Fibroblast of the aortic adventitia (primary cell): ENCODE measurements at regions not wholly inside any gene's neighbourhood (a gene's known extent, or its start where the extent isn't known, plus 50 kb on each side); places are given as distances from the start of the nearest gene placed in this dataset.
A peak's percentile ranks its signal among the peaks of the same experiment; 100 is the strongest.
"Not testable (repeated sequence)": the region's sequence is repeated elsewhere in the genome, so short reads cannot be mapped to it uniquely, and the experiment has no call there.

Source experiments
- DNase-seq: peaks from one replicate; pipeline ENCODE4 v3.0.0-alpha.2; 2010; ENCODE audit warnings: low read depth
- H3K4me3 ChIP-seq: 2 replicates; pipeline ENCODE4 v1.5.1; 2011; ENCODE audit warnings: low read depth, mild to moderate bottlenecking, control low read depth, low read length, moderate library complexity
- CTCF ChIP-seq: IDR thresholded peaks from 2 replicates; pipeline ENCODE4 v1.5.1; 2011; ENCODE audit warnings: mild to moderate bottlenecking, low read length, control low read depth, inconsistent platforms; ENCODE audit not compliant: insufficient read depth

- no peak overlapping the region for H3K4me3 ChIP-seq
- no peak for TF ChIP-seq CTCF
- no peak for DNase-seq
These were observed 373.5 kb upstream of the TRPC7 start for GRCh38 chr5:136738829-136739228.

GRCh38 chr5:136736021-136736420, 370.7 kb upstream of the TRPC7 start:
- H3K4me3 ChIP-seq = no peak overlapping the region
- no peak for DNase-seq
- no peak for TF ChIP-seq CTCF

GRCh38 chr5:136735611-136736010, 370.3 kb upstream of the TRPC7 start:
- not testable (repeated sequence) for H3K4me3 ChIP-seq, DNase-seq

DNA sequence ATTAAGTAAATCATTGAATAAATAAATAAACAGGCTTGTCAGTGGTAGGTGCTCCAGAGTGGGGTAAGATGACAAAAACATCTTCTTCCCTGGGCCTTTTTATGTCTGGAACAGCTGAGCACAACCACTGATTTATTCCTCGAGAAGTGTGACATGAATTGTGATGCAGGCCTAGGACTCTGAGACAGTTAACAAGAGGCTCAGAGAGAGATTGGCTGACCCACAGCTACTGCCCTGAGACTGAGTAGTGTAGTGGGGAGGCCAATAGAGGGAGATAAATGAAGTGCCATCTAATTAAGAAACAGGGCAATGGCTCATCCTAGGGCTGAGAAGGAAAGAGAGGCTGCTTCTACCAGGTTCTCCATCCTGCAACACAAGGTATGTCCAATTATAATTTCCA, 369.3 kb upstream of the TRPC7 start:
- no peak for DNase-seq

DNA sequence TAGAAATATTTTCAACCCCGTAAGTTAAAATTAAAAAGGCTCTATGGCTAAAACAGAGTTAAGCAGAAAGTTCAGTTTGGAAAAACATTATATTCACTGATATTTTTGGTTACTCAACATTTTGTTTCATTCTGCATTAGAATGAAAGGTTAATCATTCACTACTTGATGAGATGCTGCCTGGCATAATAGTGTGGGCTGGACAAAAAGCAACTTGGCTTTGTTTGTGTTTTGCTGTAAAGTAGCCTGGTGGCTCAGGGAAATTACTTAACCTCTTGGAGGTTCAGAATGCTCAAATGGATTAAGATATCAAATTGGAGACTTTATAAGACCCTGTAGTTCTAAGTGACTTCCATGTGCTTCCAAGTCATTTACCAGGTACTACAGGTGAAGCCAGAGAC, 367.4 kb upstream of the TRPC7 start:
- TF ChIP-seq CTCF = no peak
- no peak for DNase-seq
- no peak overlapping the region for H3K4me3 ChIP-seq

More for the DNA sequence above, 369.3 kb upstream of the TRPC7 start:
- no peak overlapping the region for H3K4me3 ChIP-seq
- no peak for TF ChIP-seq CTCF

- no peak for TF ChIP-seq CTCF
- DNase-seq = peak; percentile 48
- no peak overlapping the region for H3K4me3 ChIP-seq
These were observed 366.0 kb upstream of the TRPC7 start for GRCh38 chr5:136731241-136731900.

DNA sequence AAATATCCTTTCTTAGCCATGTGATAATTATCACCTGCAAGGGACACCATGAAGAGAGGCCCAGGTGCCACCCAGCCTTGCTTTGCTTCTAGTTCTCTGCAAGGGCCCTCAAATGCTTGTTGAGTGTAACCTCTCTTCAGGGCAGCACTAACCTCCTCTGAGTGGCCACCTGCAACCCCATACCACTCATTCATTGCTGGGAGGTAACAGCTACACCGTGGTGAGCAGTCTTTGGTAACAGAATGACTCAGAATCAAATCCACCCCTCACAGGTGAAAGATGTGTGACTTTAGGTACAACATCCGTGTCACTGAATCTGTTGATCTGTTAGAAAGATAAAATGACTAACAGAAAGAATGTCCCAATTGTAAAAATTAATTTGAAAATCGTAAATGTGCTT, 365.1 kb upstream of the TRPC7 start:
- no peak for DNase-seq
- no peak for TF ChIP-seq CTCF
- no peak overlapping the region for H3K4me3 ChIP-seq
